IPS-18c (cell line): ENCODE measurements at regions not wholly inside any gene's neighbourhood (a gene's known extent, or its start where the extent isn't known, plus 50 kb on each side); places are given as distances from the start of the nearest gene placed in this dataset.

Experiments used
- H3K4me3 ChIP-seq: 2 replicates; pipeline ENCODE4 v1.7.0; 2013; ENCODE audit warnings: low read depth, mild to moderate bottlenecking, low read length, moderate library complexity; ENCODE audit not compliant: insufficient read depth
- H3K9me3 ChIP-seq: one replicate; pipeline ENCODE4 v1.6.1; 2013; ENCODE audit warnings: mild to moderate bottlenecking, low read length, moderate library complexity; ENCODE audit not compliant: control insufficient read depth, insufficient read depth

GRCh38 chr1:37149296-37149695 lies 115.0 kb upstream of the GRIK3 start:
- Histone ChIP-seq H3K9me3 (no peaks in the 10 kb centered on the region), H3K4me3 (no peak overlapping the region)

- H3K4me3 ChIP-seq: no peak overlapping the region
Observed at GRCh38 chr1:37150986-37151385, 116.7 kb upstream of the GRIK3 start.

GRCh38 chr1:37151789-37152188 lies 117.5 kb upstream of the GRIK3 start:
- Histone ChIP-seq H3K9me3 (no peaks in the 10 kb centered on the region), H3K4me3 (no peak overlapping the region)

More at GRCh38 chr1:37150986-37151385, 116.7 kb upstream of the GRIK3 start:
- no peaks in the 10 kb centered on the region for H3K9me3 ChIP-seq

- H3K4me3 ChIP-seq: no peak overlapping the region
- H3K9me3 ChIP-seq: no peaks in the 10 kb centered on the region
Observed at GRCh38 chr1:37152491-37152890, 118.2 kb upstream of the GRIK3 start.

GRCh38 chr1:37153116-37154100 lies 119.1 kb upstream of the GRIK3 start:
- H3K4me3 ChIP-seq: no peak overlapping the region
- no peaks in the 10 kb centered on the region for H3K9me3 ChIP-seq

GRCh38 chr1:37156646-37157045 lies 122.3 kb upstream of the GRIK3 start:
- no peak overlapping the region for H3K4me3 ChIP-seq
- H3K9me3 ChIP-seq: no peaks in the 10 kb centered on the region

GRCh38 chr1:37157634-37158033 lies 123.3 kb upstream of the GRIK3 start:
- H3K9me3 ChIP-seq: no peaks in the 10 kb centered on the region
- H3K4me3 ChIP-seq: no peak overlapping the region

- H3K4me3 ChIP-seq: no peak overlapping the region
- H3K9me3 ChIP-seq: no peaks in the 10 kb centered on the region
Observed at GRCh38 chr1:37158113-37158749, 123.9 kb upstream of the GRIK3 start.

- H3K9me3 ChIP-seq: no peaks in the 10 kb centered on the region
- H3K4me3 ChIP-seq: no peak overlapping the region
Observed at GRCh38 chr1:37159102-37159501, 124.8 kb upstream of the GRIK3 start.

GRCh38 chr1:37161171-37161570 lies 126.9 kb upstream of the GRIK3 start:
- H3K9me3 ChIP-seq: no peaks in the 10 kb centered on the region
- no peak overlapping the region for H3K4me3 ChIP-seq

GRCh38 chr1:37162059-37162458 lies 127.7 kb upstream of the GRIK3 start:
- Histone ChIP-seq H3K4me3 (no peak overlapping the region), H3K9me3 (no peaks in the 10 kb centered on the region)

- Histone ChIP-seq H3K4me3 (no peak overlapping the region), H3K9me3 (no peaks in the 10 kb centered on the region)
Observed at GRCh38 chr1:37166005-37166404, 131.7 kb upstream of the GRIK3 start.

- H3K9me3 ChIP-seq: no peaks in the 10 kb centered on the region
- H3K4me3 ChIP-seq: no peak overlapping the region
Observed at GRCh38 chr1:37167479-37167878, 133.2 kb upstream of the GRIK3 start.

GRCh38 chr1:37169241-37169640 lies 134.9 kb upstream of the GRIK3 start:
- Histone ChIP-seq H3K4me3 (no peak overlapping the region), H3K9me3 (no peaks in the 10 kb centered on the region)

- H3K9me3 ChIP-seq: no peaks in the 10 kb centered on the region
- no peak overlapping the region for H3K4me3 ChIP-seq
Observed at GRCh38 chr1:37169743-37170275, 135.5 kb upstream of the GRIK3 start.

- H3K4me3 ChIP-seq: no peak overlapping the region
- no peaks in the 10 kb centered on the region for H3K9me3 ChIP-seq
Observed at GRCh38 chr1:37171691-37172090, 137.4 kb upstream of the GRIK3 start.

- no peak overlapping the region for H3K4me3 ChIP-seq
Observed at GRCh38 chr1:37174341-37174740, 140.0 kb upstream of the GRIK3 start.

GRCh38 chr1:37174876-37175275 lies 140.6 kb upstream of the GRIK3 start:
- Histone ChIP-seq H3K4me3 (no peak overlapping the region), H3K9me3 (no peaks in the 10 kb centered on the region)

More at GRCh38 chr1:37174341-37174740, 140.0 kb upstream of the GRIK3 start:
- no peaks in the 10 kb centered on the region for H3K9me3 ChIP-seq
